ENCODE measurements at regions not wholly inside any gene's neighbourhood (a gene's known extent, or its start where the extent isn't known, plus 50 kb on each side); places are given as distances from the start of the nearest gene placed in this dataset.

- DNase-seq, result no peak
Measured at GRCh38 chr18:61727241-61728193, 165.3 kb downstream of the RNF152 start.

GRCh38 chr18:61724532-61724931, 168.3 kb downstream of the RNF152 start:
- DNase-seq, result no peak

- DNase-seq, result no peak
Measured at GRCh38 chr18:61722247-61722646, 170.6 kb downstream of the RNF152 start.

- DNase-seq, result no peak
Measured at GRCh38 chr18:61720496-61720895, 172.3 kb downstream of the RNF152 start.

- no peak for DNase-seq
Measured at GRCh38 chr18:61719671-61720070, 173.1 kb downstream of the RNF152 start.

- DNase-seq, result no peak
Measured at GRCh38 chr18:61718944-61719343, 173.9 kb downstream of the RNF152 start.

- no peak for DNase-seq
Measured at GRCh38 chr18:61714421-61714820, 178.4 kb downstream of the RNF152 start.

- DNase-seq, result no peak
Measured at GRCh38 chr18:61713502-61713901, 179.3 kb downstream of the RNF152 start.

- DNase-seq, result no peak
Measured at GRCh38 chr18:61710082-61710620, 182.7 kb downstream of the RNF152 start.

GRCh38 chr18:61706276-61706915, 186.4 kb downstream of the RNF152 start:
- DNase-seq, result no peak

GRCh38 chr18:61703508-61703907, 189.3 kb downstream of the RNF152 start:
- no peak for DNase-seq

- no peak for DNase-seq
Measured at GRCh38 chr18:61702007-61702406, 190.8 kb downstream of the RNF152 start.

- DNase-seq, result no peak
Measured at GRCh38 chr18:61699397-61700110, 193.3 kb downstream of the RNF152 start.

- DNase-seq, result no peak
Measured at GRCh38 chr18:61697306-61697909, 195.4 kb downstream of the RNF152 start.

GRCh38 chr18:61694236-61694635, 198.6 kb downstream of the RNF152 start:
- no peak for DNase-seq

- DNase-seq, result no peak
Measured at GRCh38 chr18:61690418-61691138, 202.2 kb downstream of the RNF152 start.

- DNase-seq, result no peak
Measured at GRCh38 chr18:61687317-61687716, 205.5 kb downstream of the RNF152 start.

- no peak for DNase-seq
Measured at GRCh38 chr18:61683856-61684255, 209.0 kb downstream of the RNF152 start.

- DNase-seq, result no peak
Measured at GRCh38 chr18:61681065-61681464, 211.7 kb downstream of the RNF152 start.

GRCh38 chr18:61679836-61680235, 213.0 kb downstream of the RNF152 start:
- no peak for DNase-seq

GRCh38 chr18:61677435-61677970, 215.3 kb downstream of the RNF152 start:
- no peak for DNase-seq

Data from NCI-H1694 (cell line).